Prostate gland (tissue), 2 donors: ENCODE measurements at regions not wholly inside any gene's neighbourhood (a gene's known extent, or its start where the extent isn't known, plus 50 kb on each side); places are given as distances from the start of the nearest gene placed in this dataset.

Source experiments
- DNase-seq: peaks from one replicate; pipeline ENCODE4 v3.0.0-alpha.2; 2019; ENCODE audit warnings: low spot score
- H3K27ac ChIP-seq, 2 donors: fragments of 200-600 bp; sonication (generic); 2 replicates each; pipeline ENCODE4 v1.5.1; 2017 to 2019
- H3K27me3 ChIP-seq: fragments of 200-600 bp; sonication (generic); replicated peaks from 2 replicates; pipeline ENCODE4 v1.5.1; 2019; ENCODE audit not compliant: insufficient read depth
- H3K36me3 ChIP-seq, 2 donors: fragments of 200-600 bp; sonication (generic); 1 replicate in 1 of 2; 2 replicates in 1 of 2; pipeline versions ENCODE4 v1.5.1 to v1.8.1; 2017 to 2019
- H3K4me1 ChIP-seq: fragments of 200-600 bp; sonication (generic); replicated peaks from 2 replicates; pipeline ENCODE4 v1.5.1; 2019
- H3K4me3 ChIP-seq, 2 donors: fragments of 200-600 bp; sonication (generic); 2 replicates each; pipeline ENCODE4 v1.5.1; 2017 to 2019
- H3K9me3 ChIP-seq: fragments of 200-600 bp; sonication (generic); 2 replicates; pipeline ENCODE4 v1.5.1; 2017
- CTCF ChIP-seq, 4 experiments: fragments of 200-600 bp in 2 of 4; fragments of 450-650 bp in 2 of 4; sonication (generic) in 2 of 4; IDR thresholded peaks; 1 replicate in 3 of 4; 2 replicates in 1 of 4; pipeline ENCODE4 v1.5.1; 2016 to 2019; ENCODE audit warnings: antibody characterized with exemption in 4 of 4, mild to moderate bottlenecking in 2 of 4, moderate library complexity in 2 of 4
- POLR2A ChIP-seq: fragments of 450-650 bp; IDR thresholded peaks from one replicate; pipeline ENCODE4 v1.6.1; 2016; ENCODE audit warnings: antibody characterized with exemption, mild to moderate bottlenecking
- POLR2AphosphoS5 ChIP-seq: sonication (generic); formaldehyde crosslinking; IDR thresholded peaks from one replicate; pipeline ENCODE4 v1.6.1; 2017; ENCODE audit warnings: antibody characterized with exemption
- WGBS: methylation state at CpG from one replicate; pipeline ENCODE4 v1.1.5; 2018; 5-methylcytosine and 5-hydroxymethylcytosine counted together
- intact Hi-C: fragments of 100-400 bp; cut with DNase I; formaldehyde crosslinking; loops from one replicate; pipeline ENCODE4 v1.14.2; 2022

DNA sequence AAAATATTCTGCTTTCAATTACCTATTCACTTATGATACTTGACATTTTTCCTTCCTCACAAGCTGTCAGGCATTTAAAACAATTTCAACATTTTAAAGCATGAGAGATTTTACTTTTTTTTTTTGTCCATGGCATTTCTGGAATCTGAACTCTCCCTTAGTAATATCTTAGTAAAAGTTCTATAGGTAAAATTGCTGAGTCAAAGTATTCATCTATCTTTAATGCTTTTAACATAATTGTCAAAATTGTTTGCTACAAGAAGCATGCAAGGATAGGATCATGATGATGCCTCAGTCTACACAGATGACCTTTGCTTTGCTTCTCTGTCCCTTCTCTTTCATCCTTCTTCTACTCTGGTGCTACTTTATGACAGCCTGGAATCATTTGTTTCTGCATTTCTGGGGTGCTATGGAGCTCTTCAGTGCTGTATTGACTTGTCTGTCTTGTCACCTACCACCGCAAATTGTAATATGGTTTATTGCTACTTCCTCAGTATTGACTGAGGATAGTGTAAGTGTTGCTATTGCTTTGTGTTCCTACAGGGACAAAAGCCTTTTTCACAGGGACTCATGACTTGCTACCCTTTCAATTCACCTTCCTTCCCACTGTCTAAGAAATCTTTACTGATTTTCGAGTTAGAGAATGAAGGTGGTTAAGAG lies 589.8 kb upstream of the ATP2B1 start:
- WGBS, result 90% methylated on average over 2 of the region's 2 CpGs
- Histone ChIP-seq H3K36me3 (no peaks in the 10 kb centered on the region), H3K4me1 (no peaks in the 10 kb centered on the region), H3K27me3 (no peaks in the 10 kb centered on the region), H3K9me3 (no peaks in the 10 kb centered on the region), H3K27ac (no peak overlapping the region), H3K4me3 (no peak overlapping the region)
- TF ChIP-seq POLR2A (no peak), CTCF (IDR thresholded peaks at IDR 0.05) (no peak)
- intact Hi-C loops, result no loop called here
- no peak for DNase-seq

DNA sequence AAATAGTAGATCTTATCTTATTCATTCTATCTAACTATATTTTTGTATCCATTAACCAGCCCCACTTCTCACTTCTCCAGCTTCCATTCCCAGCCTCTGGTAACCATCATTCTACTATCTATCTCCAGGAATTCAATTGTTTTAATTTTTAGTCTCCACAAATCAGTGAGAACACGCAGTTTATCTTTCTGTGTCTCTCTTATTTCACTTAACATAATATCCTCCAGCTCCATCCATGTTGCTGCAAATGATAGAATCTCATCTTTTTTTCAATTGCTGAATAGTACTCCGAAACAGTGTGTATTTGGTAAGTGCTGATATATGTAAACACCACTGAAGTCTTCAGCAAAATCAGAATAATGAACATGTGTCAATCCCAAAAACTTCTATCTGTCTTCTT lies 587.2 kb upstream of the ATP2B1 start:
- Histone ChIP-seq H3K27me3 (no peaks in the 10 kb centered on the region), H3K4me1 (no peaks in the 10 kb centered on the region), H3K4me3 (no peak overlapping the region), H3K36me3 (no peaks in the 10 kb centered on the region), H3K27ac (no peak overlapping the region), H3K9me3 (no peaks in the 10 kb centered on the region)
- intact Hi-C loops, result no loop called here
- WGBS, result 92% methylated on average over 2 of the region's 2 CpGs
- TF ChIP-seq POLR2AphosphoS5 (no peak), CTCF (IDR thresholded peaks at IDR 0.05) (no peak), POLR2A (no peak)
- DNase-seq, result no peak

DNA sequence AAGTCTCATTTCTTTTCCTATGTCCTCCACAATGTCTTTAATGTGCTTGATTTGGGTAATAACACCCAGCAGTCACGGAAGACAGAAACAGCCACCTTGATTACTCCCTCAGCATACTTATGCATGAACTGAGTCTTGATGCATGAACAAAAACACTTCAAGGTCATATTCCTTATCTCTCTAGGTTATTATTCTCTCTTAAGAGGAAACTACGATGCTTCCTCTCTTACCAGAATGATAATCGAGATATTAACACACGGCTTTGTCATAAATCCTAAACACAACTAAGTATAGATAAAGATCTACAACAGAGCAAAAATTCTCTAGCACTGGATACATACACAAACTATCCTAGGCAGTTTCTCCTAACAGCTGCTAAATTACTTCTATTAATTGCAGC lies 583.5 kb upstream of the ATP2B1 start:
- H3K4me1 ChIP-seq, result no peaks in the 10 kb centered on the region
- no peak for TF ChIP-seq CTCF (IDR thresholded peaks at IDR 0.05)
- TF ChIP-seq POLR2A, result no peak
- no peak for TF ChIP-seq POLR2AphosphoS5
- H3K4me3 ChIP-seq, result no peak overlapping the region
- WGBS, result 19% methylated on average over 4 of the region's 4 CpGs
- no peaks in the 10 kb centered on the region for H3K27me3 ChIP-seq
- no peak overlapping the region for H3K27ac ChIP-seq
- H3K36me3 ChIP-seq, result no peaks in the 10 kb centered on the region
- H3K9me3 ChIP-seq, result no peaks in the 10 kb centered on the region
- DNase-seq, result no peak
- intact Hi-C loops, result no loop called here

DNA sequence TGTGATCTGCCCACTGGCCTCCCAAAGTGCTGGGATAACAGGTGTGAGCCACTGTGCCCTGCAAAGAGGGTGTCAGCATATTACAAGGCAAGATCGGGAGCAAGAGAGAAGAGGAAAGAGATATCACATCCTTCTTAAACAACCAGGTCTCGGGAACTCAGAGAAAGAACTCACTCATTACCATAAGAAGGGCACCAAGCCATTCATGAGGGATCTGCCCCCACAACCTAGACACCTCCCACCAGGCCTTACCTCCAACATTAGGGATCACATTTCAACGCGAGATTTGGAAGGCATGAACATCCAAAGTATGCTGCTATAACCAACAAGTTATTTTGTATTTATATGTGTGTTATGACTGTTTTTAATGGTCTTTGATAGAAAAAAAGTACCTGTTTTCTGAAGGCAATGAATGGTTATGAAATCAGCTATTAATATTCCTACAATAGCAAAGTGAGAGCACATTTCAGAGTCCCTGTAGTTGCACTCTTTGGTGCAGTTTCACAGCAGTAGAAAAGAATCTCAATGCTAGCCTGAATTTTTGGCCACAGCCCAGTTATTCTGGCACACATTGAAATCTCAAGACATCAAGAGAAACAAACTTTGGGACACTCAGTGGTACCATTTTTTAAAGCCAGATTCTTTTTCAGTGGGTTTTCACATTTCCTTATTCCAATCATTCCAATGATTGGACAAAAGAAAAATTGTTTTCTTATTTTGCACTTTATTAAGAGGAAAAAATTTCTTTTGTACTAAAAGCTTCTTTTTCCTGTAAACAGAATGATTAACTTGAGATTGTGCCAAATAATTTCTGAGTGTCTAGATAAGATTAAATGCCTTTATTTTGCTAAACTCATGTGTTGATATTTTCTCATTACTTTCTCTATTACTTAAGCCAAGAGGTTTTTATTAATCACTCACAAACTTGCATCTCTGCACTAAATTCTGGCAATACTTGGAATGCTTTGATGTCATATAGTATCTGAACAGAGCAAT lies 582.6 kb upstream of the ATP2B1 start:
- TF ChIP-seq POLR2A (no peak), CTCF (IDR thresholded peaks at IDR 0.05) (no peak), POLR2AphosphoS5 (no peak)
- no peak overlapping the region for H3K4me3 ChIP-seq
- intact Hi-C loops, result no loop called here
- no peak overlapping the region for H3K27ac ChIP-seq
- no peak for DNase-seq
- no peaks in the 10 kb centered on the region for H3K9me3 ChIP-seq
- no peaks in the 10 kb centered on the region for H3K36me3 ChIP-seq
- H3K4me1 ChIP-seq, result no peaks in the 10 kb centered on the region
- WGBS, result 92% methylated on average over 4 of the region's 4 CpGs
- H3K27me3 ChIP-seq, result no peaks in the 10 kb centered on the region
